ENCODE measurements at regions not wholly inside any gene's neighbourhood (a gene's known extent, or its start where the extent isn't known, plus 50 kb on each side); places are given as distances from the start of the nearest gene placed in this dataset.

GRCh38 chr13:50370303-50370950 lies 355.2 kb downstream of the KCNRG start:
- TF ChIP-seq POLR2A (IDR thresholded peaks at IDR 0.05) (no peak), CTCF (IDR thresholded peaks at IDR 0.05) (no peak)

Data from vagina (tissue), 2 donors.